NCI-H2029 (cell line): ENCODE measurements at regions not wholly inside any gene's neighbourhood (a gene's known extent, or its start where the extent isn't known, plus 50 kb on each side); places are given as distances from the start of the nearest gene placed in this dataset.
"Not testable (repeated sequence)": the region's sequence is repeated elsewhere in the genome, so short reads cannot be mapped to it uniquely, and the experiment has no call there.

Experiments used
- DNase-seq: peaks from one replicate; lab custom pipeline; 2025; lab: John Stamatoyannopoulos, UW

DNA sequence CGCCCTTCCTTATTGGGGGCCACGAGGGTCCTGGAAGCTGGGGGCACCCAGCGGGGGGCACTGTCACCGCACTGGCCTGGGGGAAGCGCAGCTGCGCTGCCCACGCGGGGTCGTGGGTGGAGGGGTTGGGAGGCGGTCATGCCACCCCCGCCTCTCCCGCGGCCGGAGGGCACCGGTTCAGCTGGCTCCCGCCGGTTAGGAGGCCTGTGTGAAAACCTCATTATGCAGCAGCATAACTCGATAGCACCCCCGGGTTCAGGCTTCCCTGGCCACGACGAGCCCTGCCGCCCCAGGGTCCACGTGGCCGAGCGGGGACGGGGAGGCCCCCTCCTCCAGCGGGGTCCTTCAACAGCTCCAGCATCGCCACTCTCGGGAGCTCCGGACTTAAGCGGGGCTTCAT is 91.2 kb upstream of the ERCC6L2 start:
- DNase-seq: no peak

DNA sequence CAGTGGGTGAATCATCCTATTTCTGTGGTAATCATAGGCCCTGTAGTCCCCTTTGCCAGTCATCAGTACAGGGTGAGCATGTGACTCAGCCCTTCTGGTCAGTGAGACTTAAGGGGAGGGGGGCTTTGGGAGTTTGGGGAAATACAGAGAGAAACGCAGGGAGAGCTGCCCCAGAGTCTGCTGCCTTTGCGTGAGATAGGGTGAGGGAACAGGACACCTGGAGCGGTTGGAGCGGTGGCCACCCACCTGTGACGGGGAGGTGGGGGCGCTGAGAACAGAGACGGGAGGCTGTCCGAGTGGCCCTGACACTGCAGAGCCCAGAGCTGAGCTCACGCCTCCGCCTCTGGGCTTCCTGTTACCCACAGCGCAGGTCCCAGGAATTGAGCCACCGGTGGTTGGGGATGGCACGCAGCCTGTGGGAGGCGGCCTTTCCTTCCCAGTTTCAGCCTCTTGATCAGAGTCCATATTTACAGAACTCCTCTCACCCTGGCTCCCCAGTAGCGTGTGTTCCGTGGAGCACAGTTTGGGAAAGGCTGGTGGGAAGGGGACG is 92.0 kb upstream of the ERCC6L2 start:
- no peak for DNase-seq

DNA sequence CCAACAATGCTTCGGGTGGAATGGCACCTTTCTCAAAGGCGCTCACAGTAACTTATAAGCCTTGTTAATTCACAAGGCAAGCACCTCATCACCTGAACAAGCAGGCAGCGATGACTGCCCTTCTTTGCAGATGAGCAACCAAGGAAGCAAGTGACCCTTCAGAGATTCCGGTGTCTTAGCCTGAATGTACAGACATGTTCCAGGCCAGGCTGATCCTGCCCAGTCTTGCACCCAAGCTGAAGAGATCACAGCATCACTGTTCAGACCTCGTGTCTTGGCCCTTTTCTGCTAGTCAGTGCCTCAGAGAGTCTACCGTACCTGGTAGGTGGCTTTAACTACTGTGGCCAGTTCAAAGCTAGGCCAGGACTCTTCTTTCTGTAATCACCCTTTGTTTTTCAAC is 94.7 kb upstream of the ERCC6L2 start:
- no peak for DNase-seq

DNA sequence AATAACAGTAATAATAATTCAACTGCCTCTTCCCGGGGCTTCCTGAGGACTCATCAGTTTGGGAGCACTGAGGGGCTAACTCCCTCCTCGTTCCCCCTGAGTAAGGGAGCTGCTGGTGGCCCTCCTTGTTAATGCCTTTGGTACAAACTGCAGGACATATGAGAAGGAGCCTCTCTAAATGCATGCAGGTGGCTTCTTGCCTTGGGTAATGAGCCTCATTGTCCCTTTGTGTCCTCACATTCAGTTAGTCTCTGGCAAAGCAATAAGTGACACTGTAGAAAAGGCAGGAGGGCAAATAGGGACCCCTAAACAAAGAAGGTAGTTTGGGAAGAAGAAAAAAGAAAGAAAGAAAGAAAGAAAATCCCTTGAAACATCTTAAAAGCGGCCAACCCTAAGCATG is 95.4 kb upstream of the ERCC6L2 start:
- no peak for DNase-seq

DNA sequence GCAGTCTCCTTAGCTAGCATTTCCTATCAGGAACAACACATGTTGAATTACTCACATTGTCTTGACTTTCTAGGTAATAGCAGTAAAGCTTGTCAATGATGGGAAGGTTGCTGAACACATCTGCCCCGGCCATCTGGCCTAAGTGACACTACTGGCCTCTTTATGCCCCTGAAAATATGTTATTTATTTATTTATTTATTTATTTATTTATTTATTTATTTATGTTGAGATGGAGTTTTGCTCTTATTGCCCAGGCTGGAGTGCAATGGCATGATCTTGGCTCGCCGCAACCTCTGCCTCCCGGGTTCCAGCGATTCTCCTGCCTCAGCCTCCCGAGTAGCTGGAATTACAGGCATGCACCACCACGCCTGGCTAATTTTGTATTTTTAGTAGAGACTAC is 95.9 kb upstream of the ERCC6L2 start:
- DNase-seq: not testable (repeated sequence)

DNA sequence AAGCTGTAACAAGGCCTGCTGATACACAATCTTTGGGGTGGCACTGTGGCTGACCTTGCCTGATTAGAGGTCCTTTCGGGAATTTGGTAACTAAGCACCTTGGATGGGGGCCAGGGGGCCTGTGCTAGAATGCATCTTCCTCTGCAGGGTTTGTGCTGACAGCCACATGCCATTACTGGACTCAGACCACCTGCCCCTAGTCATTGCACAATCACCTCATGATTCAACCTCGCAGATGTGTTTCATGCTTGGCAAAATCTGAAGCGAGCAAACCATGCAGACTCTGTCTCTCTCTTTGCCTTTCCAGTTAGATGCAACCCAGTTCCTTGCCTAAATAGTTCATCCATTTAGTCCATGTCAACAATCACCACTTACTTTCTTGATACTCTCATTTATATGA is 96.5 kb upstream of the ERCC6L2 start:
- DNase-seq: no peak

DNA sequence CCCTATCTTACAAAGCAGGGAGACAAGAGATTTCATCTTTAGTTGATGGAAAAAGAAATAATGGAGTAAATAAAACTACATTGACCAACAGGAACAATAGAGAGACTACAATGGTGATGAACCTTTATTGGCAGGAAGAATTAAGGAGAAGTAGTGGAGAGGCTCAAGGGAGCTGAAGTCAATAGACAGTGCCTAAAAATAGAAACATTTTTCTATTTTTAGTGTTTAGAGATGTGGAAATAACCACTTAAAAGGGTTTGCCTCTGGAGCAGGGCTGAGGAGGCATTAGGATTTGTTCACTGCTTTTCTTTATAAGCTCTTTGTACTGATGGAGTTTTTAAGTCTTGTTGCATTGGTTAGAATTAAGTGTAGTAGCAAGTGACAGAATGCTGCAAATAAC is 98.4 kb upstream of the ERCC6L2 start:
- no peak for DNase-seq

DNA sequence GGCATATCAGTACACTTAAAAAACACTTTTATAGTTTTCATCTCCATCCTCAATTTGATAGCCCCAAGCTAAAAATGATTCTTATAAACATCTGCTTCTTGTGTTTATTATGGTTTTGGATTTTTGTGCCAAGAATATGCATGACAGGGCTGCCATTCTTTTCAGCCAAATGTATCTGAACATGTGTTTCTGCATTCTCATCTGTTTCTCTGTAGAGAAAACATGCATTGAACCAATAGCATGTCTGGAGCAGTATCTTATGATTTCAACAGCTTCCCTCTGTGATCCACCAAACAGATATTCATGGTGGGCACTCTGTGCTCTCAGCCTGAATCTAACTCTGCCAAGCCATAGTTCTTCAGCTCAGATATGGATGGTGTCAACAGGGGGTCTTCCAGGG is 99.3 kb upstream of the ERCC6L2 start:
- no peak for DNase-seq

DNA sequence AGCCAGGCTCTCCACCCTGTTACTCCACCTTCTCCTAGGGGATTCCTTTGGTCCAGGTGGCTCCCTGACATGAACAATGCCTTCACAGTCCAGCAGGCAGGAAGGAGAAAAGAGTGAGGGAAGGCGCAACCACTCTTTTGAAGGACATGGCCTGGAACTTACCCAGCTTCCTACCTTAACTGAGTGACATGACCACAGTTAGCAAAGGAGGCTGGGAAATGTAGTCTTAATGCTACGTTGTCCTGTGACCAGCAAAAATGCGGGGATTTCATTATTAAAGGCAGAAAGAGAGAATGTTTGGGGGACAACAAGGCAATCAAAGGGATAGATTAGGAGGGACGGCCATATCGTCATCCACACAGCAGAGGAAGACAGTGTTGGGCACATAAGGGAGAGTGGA is 100.3 kb upstream of the ERCC6L2 start:
- no peak for DNase-seq

DNA sequence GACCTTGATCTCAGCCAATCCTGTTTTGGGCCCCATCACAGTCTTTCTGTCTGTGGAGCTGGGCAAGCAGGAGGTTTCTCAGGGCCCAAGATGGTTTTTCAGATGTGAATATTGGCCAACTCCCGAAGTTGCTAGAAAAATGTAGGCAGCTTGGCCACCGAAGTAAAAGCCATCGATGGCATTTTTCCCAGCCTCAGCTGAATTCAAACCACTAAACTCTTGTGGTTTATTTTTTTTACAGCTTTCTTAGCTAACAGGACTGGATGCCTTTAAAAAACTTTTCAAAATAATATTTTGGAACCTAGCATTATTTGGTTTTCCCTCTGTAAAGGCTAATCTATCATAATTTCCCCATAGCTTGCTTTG is 102.5 kb upstream of the ERCC6L2 start:
- no peak for DNase-seq

DNA sequence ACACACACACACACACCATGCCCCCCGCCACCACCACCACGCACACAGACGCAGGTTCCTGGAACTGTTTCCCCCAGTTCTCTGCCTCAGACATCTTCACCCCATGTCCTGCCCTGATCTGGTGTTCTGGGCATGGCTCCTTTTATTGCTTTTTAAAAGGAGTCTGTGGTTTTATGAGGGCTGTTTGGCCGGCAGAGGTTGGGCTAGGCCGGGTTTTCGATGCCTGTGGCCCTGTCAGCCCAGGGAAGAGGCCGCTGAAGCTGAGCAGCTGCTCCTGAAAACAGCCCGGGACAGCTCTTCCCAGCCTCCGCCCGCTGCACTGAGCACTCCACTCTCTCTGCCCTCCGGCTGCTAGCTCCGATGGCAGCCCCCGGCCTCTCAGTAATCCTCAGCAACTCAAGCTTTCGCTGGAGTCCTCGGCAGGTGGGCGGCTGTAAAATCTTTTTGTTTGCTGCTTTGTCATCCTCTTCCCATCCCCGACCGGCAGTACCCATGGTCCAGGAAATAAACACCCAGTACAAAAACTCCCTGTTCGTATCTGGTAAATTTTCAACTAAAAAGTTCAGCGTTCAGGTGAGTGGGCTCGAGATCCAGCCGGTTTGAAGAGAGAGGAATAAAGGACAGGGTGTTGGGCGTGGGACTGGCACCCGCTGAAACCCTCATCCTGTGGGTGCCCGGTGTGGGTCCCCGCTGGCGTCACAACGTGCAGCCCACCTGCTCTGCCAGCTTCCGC is 103.0 kb upstream of the ERCC6L2 start:
- DNase-seq: no peak

DNA sequence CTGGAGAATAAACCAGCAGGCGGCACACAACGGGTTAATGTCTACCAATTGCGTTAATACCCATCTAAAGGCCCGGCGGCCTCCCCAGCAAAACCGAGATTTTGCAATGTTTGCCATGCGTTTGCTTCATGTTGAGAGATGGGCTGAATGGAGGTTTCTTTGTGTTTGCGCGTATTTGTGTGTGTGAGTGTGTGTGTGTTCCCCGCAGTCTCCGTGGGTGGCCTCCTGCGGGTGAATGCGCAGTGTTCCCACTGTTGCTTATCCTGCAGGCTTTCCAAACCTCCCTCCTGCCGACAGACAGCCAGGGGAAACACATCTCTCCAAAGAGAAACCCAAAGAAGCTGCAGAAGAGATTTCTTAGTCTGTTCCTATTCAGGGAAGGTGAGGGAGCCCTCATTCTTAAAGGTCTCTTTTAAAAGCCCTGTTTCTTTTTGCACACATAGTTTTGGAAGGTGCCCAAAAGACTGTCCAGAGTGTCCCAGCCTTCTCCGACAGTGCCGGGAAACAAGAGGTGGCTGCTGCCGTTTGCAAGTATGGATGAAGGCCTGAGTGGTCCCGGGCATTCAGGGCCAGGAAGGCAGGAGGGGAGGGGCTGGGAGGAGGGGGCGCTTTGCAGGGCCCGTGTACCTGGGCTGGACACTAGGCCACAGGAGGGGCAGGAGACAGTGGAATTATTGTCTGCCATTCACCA is 103.8 kb upstream of the ERCC6L2 start:
- no peak for DNase-seq

DNA sequence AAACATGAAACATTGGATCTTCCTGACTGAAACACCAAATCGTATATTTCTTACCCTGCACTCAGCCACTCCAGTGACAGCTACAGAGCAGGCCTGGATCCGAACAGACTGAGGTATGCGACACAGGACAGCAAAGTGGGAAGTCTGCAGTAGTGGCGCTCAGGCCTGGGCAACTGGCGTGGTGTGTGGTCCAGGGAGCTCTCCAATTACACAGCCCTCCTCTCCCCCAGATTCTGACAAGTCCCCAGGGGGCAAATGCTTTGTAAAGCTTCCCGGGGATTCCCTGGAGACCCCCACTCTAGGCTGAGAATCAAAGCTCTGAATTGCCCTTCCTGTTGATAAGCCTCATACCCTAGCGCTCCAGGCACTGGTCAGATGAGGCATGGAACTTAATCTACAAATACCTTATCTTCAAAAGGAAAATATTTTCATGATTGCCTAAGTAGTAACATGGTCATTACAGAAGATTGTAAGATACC is 104.8 kb upstream of the ERCC6L2 start:
- no peak for DNase-seq

DNA sequence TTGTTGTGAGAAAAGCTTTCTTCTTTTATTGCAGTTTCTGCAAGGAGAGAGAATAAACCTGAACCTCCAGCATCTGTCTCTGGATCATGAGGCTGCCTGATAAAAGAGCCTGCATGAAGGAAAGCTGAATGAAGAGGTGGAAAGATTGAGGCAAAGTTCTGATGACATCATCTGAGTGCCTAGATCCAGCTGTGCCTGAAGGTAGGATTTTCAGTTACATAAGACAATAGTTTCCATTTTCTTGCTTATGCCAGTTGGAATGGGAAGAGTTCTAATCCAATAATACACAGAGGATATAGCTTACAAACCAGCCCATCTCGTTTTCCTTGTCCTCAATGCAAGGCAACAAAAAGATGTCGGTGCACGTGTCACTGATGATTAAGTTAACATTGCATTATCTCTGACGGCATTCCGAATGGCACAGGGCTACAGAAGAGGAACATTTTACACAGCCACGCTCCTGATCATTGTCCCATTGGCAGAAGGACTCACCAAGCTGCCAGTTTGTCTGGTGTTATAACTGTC is 105.5 kb upstream of the ERCC6L2 start:
- no peak for DNase-seq

DNA sequence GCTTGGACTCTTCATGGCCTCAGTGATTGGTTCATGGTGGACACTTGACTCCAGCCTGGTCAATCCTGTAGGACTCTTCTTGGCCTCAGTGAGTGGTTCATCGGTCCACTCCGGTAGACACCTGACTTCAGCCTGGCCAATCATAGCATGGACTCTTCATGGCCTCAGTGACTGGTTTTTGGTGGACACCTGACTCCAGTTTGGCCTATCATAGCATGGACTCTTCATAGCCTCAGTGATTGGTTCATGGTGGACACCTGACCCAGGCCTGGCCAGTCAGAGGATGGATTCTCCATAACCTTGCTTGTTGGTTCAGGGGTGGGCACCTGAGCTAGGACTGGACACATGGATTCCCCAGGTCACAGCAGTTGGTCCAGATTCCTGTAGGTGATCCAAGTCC is 106.0 kb upstream of the ERCC6L2 start:
- no peak for DNase-seq

DNA sequence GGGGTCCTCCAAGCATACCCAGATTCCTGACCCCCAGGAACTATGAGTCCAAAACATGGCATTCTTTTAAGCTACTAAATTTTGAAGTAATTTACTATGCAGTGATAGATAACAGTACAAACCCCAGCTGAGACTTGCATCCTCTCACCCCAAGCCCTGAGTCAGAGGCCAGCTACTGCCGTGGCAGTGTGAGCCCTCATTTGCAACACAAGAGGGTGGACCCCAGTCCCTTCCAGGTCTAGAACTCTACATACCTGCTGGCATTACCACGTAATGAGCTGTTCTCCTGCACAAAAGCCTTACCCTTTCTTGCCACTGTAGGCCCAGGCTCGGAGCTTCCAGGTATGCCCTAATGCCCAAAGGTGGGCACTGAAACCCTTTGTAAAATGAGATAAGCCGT is 108.6 kb upstream of the ERCC6L2 start:
- no peak for DNase-seq

DNA sequence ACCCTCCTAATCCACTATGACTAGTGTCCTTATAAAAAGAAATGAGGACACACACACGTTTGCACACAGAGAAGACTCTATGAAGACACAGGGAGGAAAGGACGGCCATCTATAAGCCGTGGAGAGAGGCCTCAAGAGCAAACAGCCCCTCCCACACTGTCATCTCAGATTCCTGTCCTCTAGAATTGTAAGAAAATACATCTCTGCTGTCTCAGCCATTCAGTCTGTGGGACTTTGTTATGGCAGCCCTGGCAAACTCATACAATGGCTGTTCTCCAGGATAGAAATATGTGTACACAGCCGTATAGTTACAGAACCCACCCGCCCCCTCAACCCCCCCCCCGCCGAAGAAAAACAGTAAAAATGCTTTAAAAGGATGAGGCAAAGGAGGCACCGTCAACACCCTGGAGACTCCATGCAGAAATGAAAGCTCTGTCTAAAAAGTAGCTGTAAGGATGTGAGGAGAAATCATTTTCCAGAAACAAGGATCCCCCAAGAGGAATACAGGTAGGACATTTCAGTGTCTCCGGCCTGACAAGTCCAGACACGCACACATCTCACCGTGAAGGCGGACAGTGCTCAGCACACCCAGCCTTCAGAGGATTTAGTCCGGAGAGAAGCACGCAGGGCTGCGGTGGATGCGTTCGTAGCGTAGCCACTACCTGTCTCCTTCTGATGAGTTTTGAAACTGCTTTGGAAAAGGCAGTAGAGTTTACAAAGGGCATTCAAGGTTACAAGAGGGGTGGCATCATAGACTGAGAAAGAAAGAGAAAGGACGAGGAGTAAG is 110.8 kb upstream of the ERCC6L2 start:
- DNase-seq: no peak

DNA sequence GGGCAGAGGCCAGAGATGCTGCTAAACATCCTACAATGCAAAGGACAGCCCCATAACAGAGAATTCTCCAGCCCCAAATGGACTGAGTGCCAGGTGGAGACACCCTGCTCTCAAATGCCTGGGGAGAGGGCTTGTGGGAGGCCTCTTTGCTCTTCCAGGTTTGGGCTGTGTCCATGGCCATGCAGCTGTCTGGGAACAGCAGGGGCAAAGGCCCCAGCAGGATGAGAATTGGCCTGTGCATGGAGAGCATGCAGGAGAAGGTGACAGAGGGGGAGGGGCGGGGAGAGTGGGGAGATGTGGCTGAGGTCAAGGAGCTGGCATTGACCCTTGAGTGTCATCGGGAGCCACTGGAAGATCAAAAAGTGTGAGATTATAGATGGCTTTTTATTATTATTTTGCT is 111.5 kb upstream of the ERCC6L2 start:
- no peak for DNase-seq

DNA sequence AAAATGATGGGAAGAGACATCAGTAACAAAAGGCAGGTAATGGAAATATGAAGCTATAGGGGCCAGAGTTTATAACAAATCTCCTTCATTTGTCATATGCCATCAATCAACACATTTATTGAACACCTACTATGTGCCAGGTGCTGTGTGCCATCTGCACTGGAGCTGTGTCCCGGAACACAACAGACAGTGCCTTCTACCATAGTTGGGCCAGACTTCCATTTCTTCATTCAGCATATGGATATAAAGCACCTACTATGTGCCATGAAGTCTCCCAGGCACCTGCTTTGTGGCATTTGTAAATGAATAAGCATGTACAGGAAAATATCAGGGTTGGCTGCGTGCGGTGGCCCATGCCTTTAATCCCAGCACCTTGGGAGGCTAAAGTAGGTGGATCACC is 112.5 kb upstream of the ERCC6L2 start:
- DNase-seq: no peak

DNA sequence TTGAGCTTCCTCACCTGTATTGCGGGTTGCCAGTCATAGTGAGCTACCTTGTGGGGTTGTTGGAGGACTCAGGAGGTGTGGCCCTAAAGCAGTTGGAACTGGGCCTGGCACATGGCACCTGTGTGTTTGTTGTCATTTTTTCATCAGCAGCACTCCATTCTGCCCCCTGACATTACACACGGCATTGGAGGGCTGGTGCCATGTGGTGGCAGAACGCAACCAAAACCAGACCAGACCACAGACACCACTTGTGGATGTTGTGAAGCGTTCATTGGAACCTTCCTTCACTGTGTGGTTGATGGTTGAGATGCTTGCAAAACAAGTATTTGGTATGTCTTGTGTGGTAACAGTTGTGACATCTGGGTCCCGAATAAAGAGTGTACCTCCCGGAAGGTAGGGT is 113.2 kb upstream of the ERCC6L2 start:
- DNase-seq: no peak

DNA sequence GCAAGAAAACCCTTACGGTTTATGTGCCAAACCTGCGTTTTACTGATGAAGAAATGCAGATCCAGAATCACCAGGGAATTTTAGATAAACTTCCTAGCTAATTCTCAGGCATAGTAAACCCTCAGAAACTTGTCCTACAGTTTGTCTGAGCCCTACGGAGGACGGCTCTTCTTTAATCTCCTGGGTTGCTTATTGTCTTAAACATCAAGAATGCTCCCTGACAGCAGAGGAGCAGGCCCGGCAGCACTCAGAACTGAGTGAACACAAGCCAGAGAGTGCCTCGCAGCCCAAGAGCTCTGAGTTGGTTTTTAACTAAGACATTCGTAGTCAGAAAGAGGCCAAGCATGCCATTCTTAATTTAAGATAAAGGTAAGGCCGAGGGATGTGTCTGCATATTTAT is 114.7 kb upstream of the ERCC6L2 start:
- no peak for DNase-seq

DNA sequence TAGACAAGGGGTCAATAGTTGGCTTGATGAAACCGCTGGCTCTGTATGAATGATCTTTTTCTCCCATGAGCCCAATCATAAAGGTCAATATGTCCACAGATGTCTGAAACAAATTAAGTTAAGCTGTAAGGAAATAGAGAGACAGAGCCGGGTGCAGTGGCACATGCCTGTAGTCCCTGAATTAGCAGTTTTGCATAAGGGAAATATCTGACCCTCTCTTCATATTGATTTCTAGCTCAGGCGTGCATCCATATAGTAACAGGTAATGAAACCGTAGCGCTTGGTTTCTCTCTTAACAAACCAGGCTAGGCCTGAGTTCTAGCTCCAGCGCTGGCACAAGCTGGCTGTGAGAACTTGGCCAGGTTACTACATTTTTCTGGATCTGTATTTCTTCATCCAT is 118.1 kb upstream of the ERCC6L2 start:
- no peak for DNase-seq

DNA sequence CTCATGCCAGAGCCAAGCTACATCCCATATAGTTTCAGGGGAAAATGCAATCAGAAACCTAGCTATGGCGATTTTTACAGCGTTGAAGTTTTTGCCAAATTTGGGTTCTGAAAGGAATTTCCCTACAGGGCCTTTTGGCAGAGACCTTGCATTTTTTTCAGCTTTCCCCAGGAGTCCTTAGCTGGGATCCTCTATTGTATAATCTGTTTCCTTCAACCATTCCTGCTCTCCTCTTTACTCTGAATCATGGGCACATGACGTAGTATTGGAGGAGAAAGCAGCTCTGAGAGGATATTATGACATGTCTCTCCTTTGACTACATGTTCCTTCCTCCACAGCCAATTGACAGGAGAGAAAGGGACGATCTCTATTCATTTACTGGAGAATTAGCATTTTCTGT is 118.5 kb upstream of the ERCC6L2 start:
- no peak for DNase-seq
